OCI-LY1 (cell line): ENCODE measurements at regions not wholly inside any gene's neighbourhood (a gene's known extent, or its start where the extent isn't known, plus 50 kb on each side); places are given as distances from the start of the nearest gene placed in this dataset.

Source experiments
- H2AFZ ChIP-seq: fragments of 200-600 bp; sonication (generic), shearing (Covaris generic); 2 replicates; pipeline ENCODE4 v1.6.0; 2014; ENCODE audit warnings: antibody characterized with exemption, mild to moderate bottlenecking, low read length
- H3F3A ChIP-seq: fragments of 200-600 bp; sonication (generic), shearing (Covaris generic); 2 replicates; pipeline ENCODE4 v1.6.0; 2014; ENCODE audit warnings: mild to moderate bottlenecking, antibody characterized with exemption, low read length, moderate library complexity; ENCODE audit not compliant: insufficient read depth
- H3K27ac ChIP-seq: fragments of 200-600 bp; sonication (generic); 2 replicates; pipeline ENCODE4 v1.5.1; 2014; ENCODE audit warnings: low read length, mixed run types, mild to moderate bottlenecking, low read depth; ENCODE audit not compliant: poor library complexity, severe bottlenecking
- H3K27me3 ChIP-seq: fragments of 200-600 bp; sonication (generic); 2 replicates; pipeline ENCODE4 v1.6.0; 2014; ENCODE audit warnings: antibody characterized with exemption, mild to moderate bottlenecking, low read length, moderate library complexity; ENCODE audit not compliant: insufficient read depth
- H3K36me3 ChIP-seq: fragments of 200-600 bp; sonication (generic); 2 replicates; pipeline ENCODE4 v1.6.1; 2014; ENCODE audit warnings: mild to moderate bottlenecking, antibody characterized with exemption, low read length, moderate library complexity, mixed read lengths; ENCODE audit not compliant: insufficient read depth
- H3K4me1 ChIP-seq: fragments of 200-600 bp; sonication (generic); 2 replicates; pipeline ENCODE4 v1.5.1; 2014; ENCODE audit warnings: mild to moderate bottlenecking, low read length, moderate library complexity; ENCODE audit not compliant: insufficient read depth, severe bottlenecking
- H3K4me2 ChIP-seq: fragments of 200-600 bp; sonication (generic), shearing (Covaris generic); 2 replicates; pipeline ENCODE4 v1.6.1; 2014; ENCODE audit warnings: low read length
- H3K4me3 ChIP-seq: fragments of 200-600 bp; sonication (generic); 2 replicates; pipeline ENCODE4 v1.5.1; 2014; ENCODE audit warnings: low read length, low read depth, mild to moderate bottlenecking, mixed read lengths; ENCODE audit not compliant: poor library complexity, severe bottlenecking
- H3K79me2 ChIP-seq: fragments of 200-600 bp; shearing (Covaris generic); 2 replicates; pipeline ENCODE4 v1.6.1; 2016; ENCODE audit warnings: mixed run types, low read length, mixed read lengths; ENCODE audit not compliant: insufficient read depth
- H3K9ac ChIP-seq: fragments of 200-600 bp; sonication (generic), shearing (Covaris generic); 2 replicates; pipeline ENCODE4 v1.6.1; 2014; ENCODE audit warnings: mild to moderate bottlenecking, low read length, mixed read lengths
- H3K9me2 ChIP-seq: fragments of 200-600 bp; sonication (generic), shearing (Covaris generic); 2 replicates; pipeline ENCODE4 v1.6.1; 2014; ENCODE audit warnings: low read depth, mild to moderate bottlenecking, low read length, mixed read lengths
- H3K9me3 ChIP-seq: fragments of 200-600 bp; shearing (Covaris generic); 2 replicates; pipeline ENCODE4 v1.6.1; 2014; ENCODE audit warnings: low read length, mixed read lengths
- H4K20me1 ChIP-seq: fragments of 200-600 bp; sonication (generic), shearing (Covaris generic); 2 replicates; pipeline ENCODE4 v1.6.0; 2016; ENCODE audit warnings: mild to moderate bottlenecking, low read length; ENCODE audit not compliant: insufficient read depth
- CTCF ChIP-seq: fragments of 200-600 bp; sonication (generic), shearing (Covaris generic); IDR thresholded peaks from 2 replicates; pipeline ENCODE4 v1.5.1; 2017; ENCODE audit warnings: mild to moderate bottlenecking, antibody characterized with exemption, low read length, moderate library complexity, mixed read lengths
- EZH2 ChIP-seq: fragments of 200-600 bp; sonication (generic), shearing (Covaris generic); IDR thresholded peaks from 2 replicates; pipeline ENCODE4 v1.8.0; 2017; ENCODE audit warnings: borderline replicate concordance, mixed run types, mild to moderate bottlenecking, antibody characterized with exemption, low read length, moderate library complexity, mixed read lengths

GRCh38 chr3:192009903-192010302, 548.9 kb downstream of the PYDC2 start:
- H3K27me3 ChIP-seq = no peaks in the 10 kb centered on the region
- no peaks in the 10 kb centered on the region for H3F3A ChIP-seq
- no peaks in the 10 kb centered on the region for H3K9me3 ChIP-seq
- no peaks in the 10 kb centered on the region for H4K20me1 ChIP-seq
- no peak overlapping the region for H3K4me3 ChIP-seq
- H3K79me2 ChIP-seq = no peaks in the 10 kb centered on the region
- no peak overlapping the region for H2AFZ ChIP-seq
- TF ChIP-seq CTCF (no peak), EZH2 (no peak)
- H3K9me2 ChIP-seq = no peaks in the 10 kb centered on the region; the same call in 1 of the 2 replicates
- no peaks in the 10 kb centered on the region for H3K4me1 ChIP-seq
- H3K4me2 ChIP-seq = no peak overlapping the region
- no peak overlapping the region for H3K9ac ChIP-seq
- H3K36me3 ChIP-seq = no peaks in the 10 kb centered on the region
- H3K27ac ChIP-seq = no peak overlapping the region

- Histone ChIP-seq H4K20me1 (no peaks in the 10 kb centered on the region), H3K9me2 (no peaks in the 10 kb centered on the region; the same call in 1 of the 2 replicates), H3F3A (no peaks in the 10 kb centered on the region), H3K79me2 (no peaks in the 10 kb centered on the region), H2AFZ (no peak overlapping the region), H3K9me3 (no peaks in the 10 kb centered on the region), H3K27ac (no peak overlapping the region), H3K9ac (no peak overlapping the region), H3K4me2 (no peak overlapping the region), H3K4me3 (no peak overlapping the region), H3K36me3 (no peaks in the 10 kb centered on the region), H3K4me1 (no peaks in the 10 kb centered on the region), H3K27me3 (no peaks in the 10 kb centered on the region)
- TF ChIP-seq CTCF = no peak
- no peak for TF ChIP-seq EZH2
Measured at GRCh38 chr3:192010490-192010889, 549.5 kb downstream of the PYDC2 start.

- H2AFZ ChIP-seq = no peak overlapping the region
- H3K36me3 ChIP-seq = no peaks in the 10 kb centered on the region
- TF ChIP-seq CTCF (no peak), EZH2 (no peak)
- no peaks in the 10 kb centered on the region for H4K20me1 ChIP-seq
- no peaks in the 10 kb centered on the region; the same call in 1 of the 2 replicates for H3K9me2 ChIP-seq
- no peaks in the 10 kb centered on the region for H3K9me3 ChIP-seq
- H3K79me2 ChIP-seq = no peaks in the 10 kb centered on the region
- H3F3A ChIP-seq = no peaks in the 10 kb centered on the region
- no peaks in the 10 kb centered on the region for H3K4me1 ChIP-seq
- no peak overlapping the region for H3K27ac ChIP-seq
- no peak overlapping the region for H3K4me3 ChIP-seq
- no peaks in the 10 kb centered on the region for H3K27me3 ChIP-seq
- no peak overlapping the region for H3K9ac ChIP-seq
- no peak overlapping the region for H3K4me2 ChIP-seq
Measured at GRCh38 chr3:192011137-192011536, 550.2 kb downstream of the PYDC2 start.
